Smooth muscle cell (in vitro differentiated cells): ENCODE measurements at regions not wholly inside any gene's neighbourhood (a gene's known extent, or its start where the extent isn't known, plus 50 kb on each side); places are given as distances from the start of the nearest gene placed in this dataset.

ENCODE experiments used
- DNase-seq: peaks from one replicate; lab custom pipeline; 2025; ENCODE audit not compliant: unreplicated experiment; lab: John Stamatoyannopoulos, UW
- H2AFZ ChIP-seq: fragments of 200-600 bp; sonication (generic); 2 replicates; pipeline ENCODE4 v1.6.0; 2016; ENCODE audit warnings: antibody characterized with exemption, low read depth, mild to moderate bottlenecking
- H3F3A ChIP-seq: fragments of 200-600 bp; sonication (generic); 2 replicates; pipeline ENCODE4 v1.6.0; 2017; ENCODE audit warnings: antibody characterized with exemption, low read depth
- H3K27ac ChIP-seq: fragments of 200-600 bp; sonication (generic); 2 replicates; pipeline ENCODE4 v1.5.1; 2016; ENCODE audit warnings: low read depth, mild to moderate bottlenecking
- H3K27me3 ChIP-seq: fragments of 200-600 bp; sonication (generic); 2 replicates; pipeline ENCODE4 v1.6.1; 2016; ENCODE audit warnings: low read depth, mild to moderate bottlenecking
- H3K36me3 ChIP-seq: fragments of 200-600 bp; sonication (generic); 2 replicates; pipeline ENCODE4 v1.5.1; 2016; ENCODE audit warnings: low read depth
- H3K4me1 ChIP-seq: fragments of 200-600 bp; sonication (generic); 2 replicates; pipeline ENCODE4 v1.5.1; 2016; ENCODE audit warnings: low read depth
- H3K4me2 ChIP-seq: fragments of 200-600 bp; sonication (generic); 2 replicates; pipeline ENCODE4 v1.6.0; 2016; ENCODE audit warnings: mild to moderate bottlenecking
- H3K4me3 ChIP-seq: fragments of 200-600 bp; sonication (generic); 2 replicates; pipeline ENCODE4 v1.5.1; 2016; ENCODE audit warnings: mild to moderate bottlenecking
- H3K79me2 ChIP-seq: fragments of 200-600 bp; sonication (generic); 2 replicates; pipeline ENCODE4 v1.6.0; 2016; ENCODE audit warnings: low read depth, mild to moderate bottlenecking
- H3K9ac ChIP-seq: fragments of 200-600 bp; sonication (generic); 2 replicates; pipeline ENCODE4 v1.6.0; 2016; ENCODE audit warnings: low read depth
- H3K9me3 ChIP-seq: fragments of 200-600 bp; sonication (generic); replicated peaks from 2 replicates; pipeline ENCODE4 v1.5.1; 2016; ENCODE audit warnings: low read depth
- H4K20me1 ChIP-seq: fragments of 200-600 bp; sonication (generic); 2 replicates; pipeline ENCODE4 v1.6.0; 2016; ENCODE audit warnings: low read depth
- WGBS: methylation state at CpG from one replicate; pipeline ENCODE4 v1.1.7; 2016; ENCODE audit warnings: low lambda C conversion rate; 5-methylcytosine and 5-hydroxymethylcytosine counted together
- TF ChIP-seq, protein P1 (sequence below): fragments of 200-600 bp; sonication (generic); IDR thresholded peaks from 2 replicates; pipeline ENCODE4 v1.5.1; 2017; ENCODE audit warnings: borderline replicate concordance, mild to moderate bottlenecking, antibody characterized with exemption; ENCODE audit not compliant: insufficient read depth, poor library complexity, severe bottlenecking

DNA sequence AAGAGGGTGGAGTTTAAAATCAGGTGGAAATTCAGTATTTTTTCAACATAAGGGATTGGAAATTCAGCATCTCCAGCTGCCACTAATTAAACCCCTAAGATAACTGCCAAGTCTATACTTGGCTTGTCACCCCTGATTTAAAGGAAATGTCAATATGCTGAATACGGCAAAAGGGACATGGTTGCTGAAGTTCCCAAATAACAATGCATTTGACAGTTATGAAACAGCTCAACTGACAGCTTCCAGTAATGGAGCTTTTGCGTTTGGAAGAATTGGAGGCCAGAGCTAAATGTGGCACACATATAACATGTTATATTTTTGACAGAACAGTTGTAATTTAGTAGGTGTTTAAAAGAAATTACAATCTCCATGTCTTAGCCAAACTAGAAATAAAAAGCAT is 1867.9 kb upstream of the LRRTM1 start:
- Histone ChIP-seq H3K9me3 (no peaks in the 10 kb centered on the region), H3K4me1 (no peaks in the 10 kb centered on the region), H3K9ac (no peak overlapping the region), H3F3A (no peaks in the 10 kb centered on the region), H3K4me2 (no peak overlapping the region), H3K27me3 (no peaks in the 10 kb centered on the region), H3K27ac (no peak overlapping the region), H3K36me3 (no peaks in the 10 kb centered on the region), H3K4me3 (no peak overlapping the region), H2AFZ (no peak overlapping the region), H4K20me1 (no peaks in the 10 kb centered on the region), H3K79me2 (no peaks in the 10 kb centered on the region)
- TF ChIP-seq, protein P1, sequence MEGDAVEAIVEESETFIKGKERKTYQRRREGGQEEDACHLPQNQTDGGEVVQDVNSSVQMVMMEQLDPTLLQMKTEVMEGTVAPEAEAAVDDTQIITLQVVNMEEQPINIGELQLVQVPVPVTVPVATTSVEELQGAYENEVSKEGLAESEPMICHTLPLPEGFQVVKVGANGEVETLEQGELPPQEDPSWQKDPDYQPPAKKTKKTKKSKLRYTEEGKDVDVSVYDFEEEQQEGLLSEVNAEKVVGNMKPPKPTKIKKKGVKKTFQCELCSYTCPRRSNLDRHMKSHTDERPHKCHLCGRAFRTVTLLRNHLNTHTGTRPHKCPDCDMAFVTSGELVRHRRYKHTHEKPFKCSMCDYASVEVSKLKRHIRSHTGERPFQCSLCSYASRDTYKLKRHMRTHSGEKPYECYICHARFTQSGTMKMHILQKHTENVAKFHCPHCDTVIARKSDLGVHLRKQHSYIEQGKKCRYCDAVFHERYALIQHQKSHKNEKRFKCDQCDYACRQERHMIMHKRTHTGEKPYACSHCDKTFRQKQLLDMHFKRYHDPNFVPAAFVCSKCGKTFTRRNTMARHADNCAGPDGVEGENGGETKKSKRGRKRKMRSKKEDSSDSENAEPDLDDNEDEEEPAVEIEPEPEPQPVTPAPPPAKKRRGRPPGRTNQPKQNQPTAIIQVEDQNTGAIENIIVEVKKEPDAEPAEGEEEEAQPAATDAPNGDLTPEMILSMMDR: no peak
- DNase-seq: no peak
- WGBS: 90% methylated on average over 2 of the region's 2 CpGs

DNA sequence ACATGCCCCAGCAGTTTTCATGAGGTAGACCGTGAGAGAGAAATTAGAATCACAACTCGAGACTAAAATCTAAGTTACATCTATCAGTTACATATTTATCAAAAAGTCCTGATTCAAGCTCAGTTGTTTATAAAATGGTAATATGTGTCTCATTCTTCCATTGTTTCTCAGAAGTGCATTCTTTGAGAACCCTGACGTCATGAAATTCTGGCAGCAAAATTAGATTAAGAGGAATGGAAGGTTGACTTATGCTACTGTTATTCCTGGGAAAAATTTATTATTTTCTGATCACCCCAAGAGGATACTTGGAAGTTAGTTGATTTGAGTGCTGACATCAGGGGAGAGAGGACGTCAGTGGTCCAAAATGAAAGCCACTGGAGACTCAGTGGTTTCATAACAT is 1864.8 kb upstream of the LRRTM1 start:
- no peaks in the 10 kb centered on the region for H3K9me3 ChIP-seq
- no peaks in the 10 kb centered on the region for H3K27me3 ChIP-seq
- no peaks in the 10 kb centered on the region for H4K20me1 ChIP-seq
- no peak for DNase-seq
- TF ChIP-seq, protein P1: no peak
- no peaks in the 10 kb centered on the region for H3F3A ChIP-seq
- no peak overlapping the region for H3K27ac ChIP-seq
- no peaks in the 10 kb centered on the region for H3K79me2 ChIP-seq
- no peak overlapping the region for H3K9ac ChIP-seq
- H3K4me2 ChIP-seq: no peak overlapping the region
- 87% methylated on average over 4 of the region's 4 CpGs for WGBS
- no peak overlapping the region for H3K4me3 ChIP-seq
- H3K36me3 ChIP-seq: no peaks in the 10 kb centered on the region
- H2AFZ ChIP-seq: no peak overlapping the region
- H3K4me1 ChIP-seq: no peaks in the 10 kb centered on the region

DNA sequence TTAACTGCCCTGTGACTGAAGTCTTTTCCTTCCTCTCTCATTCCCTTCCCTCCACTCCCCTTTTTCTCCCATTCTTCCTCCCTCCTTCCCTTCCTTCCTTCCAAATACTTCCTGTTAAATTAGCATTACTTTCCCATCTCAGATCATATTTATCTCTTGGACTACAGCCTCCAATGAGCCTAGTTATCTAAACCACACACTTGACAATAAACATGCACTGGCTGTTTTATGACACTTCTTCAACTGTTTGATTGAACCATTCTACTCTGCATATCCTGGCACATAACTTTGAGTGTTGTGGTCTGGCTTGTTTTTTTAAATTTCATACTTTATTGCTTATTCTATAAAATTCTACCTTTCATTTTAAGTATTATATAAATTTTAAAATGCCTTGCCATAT is 1860.8 kb upstream of the LRRTM1 start:
- Histone ChIP-seq H3K4me2 (no peak overlapping the region), H3K4me1 (no peaks in the 10 kb centered on the region), H3K4me3 (no peak overlapping the region), H3K9me3 (no peaks in the 10 kb centered on the region), H3K36me3 (no peaks in the 10 kb centered on the region), H3F3A (no peaks in the 10 kb centered on the region), H3K9ac (no peak overlapping the region), H3K27ac (no peak overlapping the region), H3K79me2 (no peaks in the 10 kb centered on the region), H4K20me1 (no peaks in the 10 kb centered on the region), H2AFZ (peak overlapping the region; percentile 24), H3K27me3 (no peaks in the 10 kb centered on the region)
- TF ChIP-seq, protein P1: no peak
- no peak for DNase-seq

DNA sequence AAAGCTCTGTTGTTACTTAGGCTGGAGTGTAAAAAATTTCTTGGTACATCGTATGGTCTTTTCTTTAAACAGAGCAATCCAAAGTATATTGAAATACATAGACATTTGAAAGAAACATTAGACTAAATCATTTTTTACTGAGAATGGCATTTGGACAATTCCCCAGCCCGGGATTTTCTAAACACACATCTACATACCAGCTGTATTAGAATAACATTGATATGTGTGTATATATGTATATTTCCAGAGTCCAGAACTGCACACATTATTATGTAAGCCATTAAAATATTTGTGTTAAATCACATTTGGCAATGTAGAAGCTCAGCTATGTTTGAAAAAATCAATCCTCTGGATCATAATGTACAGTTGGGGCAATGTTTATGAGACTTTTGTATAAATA is 1853.6 kb upstream of the LRRTM1 start:
- WGBS: 93% methylated on average over 2 of the region's 2 CpGs
- TF ChIP-seq, protein P1: no peak

More for the DNA sequence above, 1853.6 kb upstream of the LRRTM1 start:
- Histone ChIP-seq H2AFZ (no peak overlapping the region), H3K36me3 (no peaks in the 10 kb centered on the region), H3K79me2 (no peaks in the 10 kb centered on the region), H3K4me3 (no peak overlapping the region), H3F3A (no peaks in the 10 kb centered on the region), H3K4me1 (no peaks in the 10 kb centered on the region), H3K27ac (no peak overlapping the region), H3K9me3 (no peaks in the 10 kb centered on the region), H3K4me2 (no peak overlapping the region), H3K27me3 (no peaks in the 10 kb centered on the region), H4K20me1 (no peaks in the 10 kb centered on the region), H3K9ac (no peak overlapping the region)
- DNase-seq: no peak
